HG03066 (cell line): ENCODE measurements at regions not wholly inside any gene's neighbourhood (a gene's known extent, or its start where the extent isn't known, plus 50 kb on each side); places are given as distances from the start of the nearest gene placed in this dataset.
"Not testable (repeated sequence)": the region's sequence is repeated elsewhere in the genome, so short reads cannot be mapped to it uniquely, and the experiment has no call there.

Source experiments
- ATAC-seq: cut with Tn5 transposase; IDR thresholded peaks from one replicate; pipeline ENCODE4 v1.9.1; 2021; ENCODE audit warnings: low read depth; ENCODE audit not compliant: unreplicated experiment

DNA sequence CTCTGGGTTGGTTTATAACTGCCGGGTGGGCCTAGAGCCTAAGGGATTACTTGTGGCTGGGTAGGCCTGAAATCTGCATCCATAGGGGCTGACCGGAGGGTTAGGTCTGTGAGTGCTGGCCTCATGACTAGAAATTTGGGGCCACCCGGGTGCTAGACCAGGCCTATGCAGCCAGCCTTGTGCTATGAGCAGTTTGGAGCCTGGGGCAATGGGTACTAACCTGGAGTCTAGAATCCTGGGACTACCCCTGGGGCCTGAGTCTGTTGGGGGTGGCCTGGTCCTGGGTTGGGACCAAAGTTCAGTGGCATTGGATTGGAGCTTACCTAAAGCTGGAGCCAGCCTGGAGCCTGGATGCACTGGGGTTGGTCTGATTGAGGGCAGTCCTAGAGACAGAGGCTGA is 995.2 kb downstream of the ANKRD7 start:
- no peak for ATAC-seq

DNA sequence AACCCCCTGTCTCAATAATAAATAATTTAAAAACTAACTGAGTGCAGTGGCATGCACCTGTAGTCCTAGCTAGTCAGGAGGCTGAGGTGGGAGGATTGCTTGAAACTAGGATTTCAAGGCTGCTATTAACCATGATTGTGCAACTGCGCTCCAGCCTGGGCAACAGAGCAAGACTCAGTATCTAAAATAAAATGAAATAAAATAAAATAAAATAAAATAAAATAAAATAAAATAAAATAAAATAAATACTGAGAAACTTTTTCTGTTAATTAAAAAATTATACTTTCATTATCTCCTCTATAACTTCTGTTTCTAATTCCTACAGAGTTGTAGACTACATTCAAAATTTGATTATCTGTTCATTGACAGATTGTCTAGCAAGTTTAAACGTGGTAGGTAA is 999.4 kb downstream of the ANKRD7 start:
- no peak for ATAC-seq

DNA sequence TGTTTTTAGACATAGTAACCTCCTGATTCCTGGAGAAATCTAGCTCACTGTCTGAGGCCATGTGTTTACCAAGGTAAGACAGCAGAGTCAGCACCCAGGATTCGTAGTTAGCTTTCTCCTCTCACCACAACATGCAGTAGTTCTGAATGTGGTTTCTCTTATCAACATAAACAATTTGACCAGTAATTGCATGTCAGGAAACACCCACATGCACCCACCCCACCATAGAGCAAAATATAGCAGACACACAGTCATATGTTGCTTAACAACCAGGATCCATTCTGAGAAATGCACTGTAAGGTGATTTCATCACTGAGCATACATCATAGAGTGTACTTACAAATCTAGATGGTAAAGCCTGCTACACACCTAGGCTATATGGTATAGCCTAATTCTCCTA is 1004.0 kb downstream of the ANKRD7 start:
- ATAC-seq = no peak

DNA sequence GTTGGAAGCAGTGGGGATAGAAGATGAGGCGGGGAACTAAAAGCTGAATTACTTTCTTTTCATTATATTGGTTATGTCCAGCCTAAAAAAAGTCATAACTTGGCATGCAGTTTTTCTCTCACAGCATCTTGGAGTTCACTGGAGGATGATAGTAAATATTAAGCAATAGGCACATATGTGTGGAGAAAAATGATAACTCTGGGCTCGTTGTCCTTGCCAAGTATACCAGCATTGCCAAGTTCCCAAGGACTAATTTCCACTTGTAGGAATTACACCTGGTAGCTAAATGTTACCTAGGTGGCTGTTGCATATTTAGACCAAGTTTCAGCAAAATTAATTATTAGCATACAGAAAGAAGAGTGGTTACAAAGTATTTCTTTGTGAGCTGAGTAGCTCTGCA is 1007.6 kb downstream of the ANKRD7 start:
- no peak for ATAC-seq

DNA sequence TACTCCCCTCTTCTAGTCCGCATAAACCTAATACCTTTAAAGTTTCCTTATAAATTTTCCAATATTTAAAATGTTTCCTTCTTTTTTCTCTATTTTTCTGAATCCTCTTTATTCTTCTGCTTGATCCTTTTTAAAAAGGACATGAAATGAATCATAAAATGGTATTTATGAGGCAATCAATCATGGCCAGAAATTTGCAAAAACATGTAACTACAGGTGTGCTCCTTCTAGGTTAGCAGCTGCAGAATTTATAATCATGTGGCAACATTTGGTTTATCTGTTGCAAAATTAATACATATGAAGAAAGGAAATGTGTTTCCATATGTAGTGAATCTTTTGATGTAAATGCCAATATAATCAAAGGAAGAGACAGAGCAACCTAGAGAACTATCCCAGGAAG is 1008.5 kb downstream of the ANKRD7 start:
- ATAC-seq = no peak

DNA sequence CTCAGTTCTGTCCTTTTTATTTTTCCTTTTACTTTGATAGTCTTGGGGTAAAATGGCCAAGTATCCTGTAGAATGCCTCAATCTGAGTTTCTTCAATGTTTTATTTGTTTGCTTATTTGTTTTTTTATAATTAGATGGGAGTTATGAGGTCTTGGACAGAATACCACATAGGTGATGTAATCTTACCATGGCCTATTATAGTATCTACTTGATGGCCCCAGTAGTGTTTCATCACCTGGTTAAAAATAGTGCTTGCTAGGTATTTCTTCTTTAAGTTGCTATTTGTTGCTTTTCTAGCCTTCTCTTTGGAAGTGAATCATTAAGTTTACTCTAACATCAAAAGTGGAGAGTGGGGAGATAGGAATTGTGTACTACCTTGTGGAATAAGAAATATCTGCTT is 1020.0 kb upstream of the KCND2 start:
- no peak for ATAC-seq

DNA sequence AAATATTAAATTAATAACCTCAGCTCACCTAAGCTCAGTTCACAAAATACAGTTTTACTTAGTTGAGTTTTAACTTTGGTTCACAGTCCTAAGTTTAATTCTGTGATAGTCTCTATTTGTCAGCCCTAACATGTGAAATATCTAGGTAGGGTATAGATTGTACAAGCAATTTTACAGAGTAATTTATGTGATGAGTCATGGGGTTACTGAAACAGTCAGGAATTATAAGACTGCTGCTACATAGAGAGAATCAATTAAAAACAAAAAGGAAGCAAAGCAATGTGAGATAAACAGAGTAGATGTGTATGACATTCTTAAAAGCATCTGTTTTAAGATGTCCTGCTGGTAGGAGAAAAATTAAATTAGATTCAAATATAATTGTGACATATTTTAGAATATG is 1018.2 kb upstream of the KCND2 start:
- ATAC-seq = no peak

DNA sequence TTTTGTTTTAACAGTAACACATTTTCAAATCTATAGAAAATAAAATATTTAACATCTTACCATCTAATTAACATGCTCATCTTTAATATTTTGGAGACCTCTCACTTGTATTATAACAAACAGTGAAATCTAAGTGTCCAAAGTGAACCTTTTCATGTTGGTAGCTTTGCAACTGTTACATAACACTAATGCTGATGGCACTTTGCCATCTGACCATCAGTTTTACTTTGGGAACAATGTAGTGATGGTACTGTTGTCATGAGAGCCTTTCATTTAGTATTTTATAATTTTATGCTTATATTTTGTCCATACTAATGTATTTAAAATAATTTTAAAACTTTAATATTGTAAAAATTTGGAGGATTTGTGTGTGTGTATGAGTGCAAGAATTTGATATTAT is 1017.0 kb upstream of the KCND2 start:
- no peak for ATAC-seq

DNA sequence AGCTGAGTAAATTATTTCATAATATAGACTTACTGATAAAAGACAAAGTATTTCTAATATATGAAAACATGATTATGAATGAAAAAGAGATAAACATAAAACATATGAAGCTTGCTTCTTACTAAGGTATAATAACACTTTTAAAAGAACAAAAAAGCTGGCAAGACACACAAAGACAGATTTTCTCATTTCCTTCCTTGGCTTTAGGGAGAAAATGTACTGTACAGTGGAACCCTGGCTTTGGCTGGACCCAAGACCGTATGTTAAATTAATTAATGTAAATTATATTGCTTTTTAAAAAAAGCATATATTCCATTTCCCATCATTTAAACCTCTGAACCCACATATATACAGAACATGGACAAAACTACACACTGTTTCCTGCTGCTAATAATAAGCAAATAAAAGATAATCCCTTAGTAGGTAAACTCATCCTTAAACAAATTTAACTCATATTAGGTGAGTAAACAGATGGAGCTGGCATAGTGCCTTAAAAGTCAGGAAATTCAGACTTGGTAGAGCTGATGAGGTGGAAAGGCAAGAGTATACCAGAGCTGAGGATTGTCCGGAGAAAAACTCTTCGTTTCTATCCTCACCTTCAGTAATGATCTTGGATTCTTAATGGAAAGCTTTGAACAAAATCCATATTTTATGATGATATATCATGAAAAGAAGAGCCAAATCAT is 1016.4 kb upstream of the KCND2 start:
- ATAC-seq = no peak

DNA sequence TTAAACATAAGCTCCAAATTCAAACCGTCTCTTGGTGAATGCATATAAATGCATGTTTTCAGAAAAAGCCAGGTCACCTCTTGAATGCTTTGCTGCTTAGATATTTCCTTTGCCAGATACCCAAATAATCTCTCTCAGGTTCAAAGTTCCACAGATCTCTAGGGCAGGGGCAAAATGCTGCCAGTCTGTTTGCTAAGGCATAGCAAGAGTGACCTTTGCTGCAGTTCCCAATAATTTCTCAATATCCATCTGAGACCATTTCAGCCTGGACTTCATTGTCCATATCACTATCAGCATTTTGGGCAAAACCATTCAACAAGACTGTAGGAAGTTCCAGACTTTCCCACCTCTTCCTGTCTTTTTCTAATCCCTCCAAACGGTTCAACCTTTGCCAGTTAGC is 1006.2 kb upstream of the KCND2 start:
- ATAC-seq = not testable (repeated sequence)

DNA sequence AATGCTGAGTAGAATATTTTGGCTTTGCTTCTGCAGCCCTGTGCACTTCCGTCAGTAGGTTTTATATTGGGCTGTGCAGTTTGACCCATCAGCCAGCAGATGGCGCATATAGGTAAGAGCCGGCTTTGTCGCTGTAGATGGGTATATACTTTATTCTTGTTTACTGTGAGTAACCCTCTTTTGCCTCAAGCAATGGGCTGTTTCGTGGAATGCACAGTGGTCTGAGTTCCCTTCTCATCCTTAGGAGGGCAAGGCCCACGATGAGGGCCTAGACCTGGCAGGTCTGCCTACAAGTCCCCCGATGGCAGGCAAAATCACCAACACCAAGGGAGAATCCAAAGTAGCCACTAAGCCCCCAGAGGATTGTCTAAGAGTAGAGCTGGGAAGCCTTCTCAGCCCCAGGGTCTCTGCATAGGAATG is 1002.9 kb upstream of the KCND2 start:
- ATAC-seq = peak; percentile 98

DNA sequence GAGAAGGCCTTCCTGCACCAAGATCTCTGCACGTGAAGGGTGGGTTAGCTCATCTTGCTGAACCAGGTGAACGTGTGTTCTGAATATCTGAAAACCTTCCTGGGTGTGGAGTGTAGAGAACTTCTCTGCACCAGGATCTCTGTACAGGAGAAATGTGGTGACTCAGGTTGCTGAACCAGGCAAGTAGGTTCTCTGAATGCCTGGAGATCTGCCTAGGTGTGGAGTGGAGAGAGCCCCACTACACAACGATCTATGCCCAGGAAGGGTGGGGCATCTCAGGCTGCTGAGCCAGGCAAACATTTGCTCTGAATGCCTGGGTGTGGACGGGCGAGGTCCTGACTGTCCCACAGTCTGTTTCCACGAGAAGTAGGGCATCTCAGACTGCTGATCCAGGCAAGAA is 1002.3 kb upstream of the KCND2 start:
- no peak for ATAC-seq

DNA sequence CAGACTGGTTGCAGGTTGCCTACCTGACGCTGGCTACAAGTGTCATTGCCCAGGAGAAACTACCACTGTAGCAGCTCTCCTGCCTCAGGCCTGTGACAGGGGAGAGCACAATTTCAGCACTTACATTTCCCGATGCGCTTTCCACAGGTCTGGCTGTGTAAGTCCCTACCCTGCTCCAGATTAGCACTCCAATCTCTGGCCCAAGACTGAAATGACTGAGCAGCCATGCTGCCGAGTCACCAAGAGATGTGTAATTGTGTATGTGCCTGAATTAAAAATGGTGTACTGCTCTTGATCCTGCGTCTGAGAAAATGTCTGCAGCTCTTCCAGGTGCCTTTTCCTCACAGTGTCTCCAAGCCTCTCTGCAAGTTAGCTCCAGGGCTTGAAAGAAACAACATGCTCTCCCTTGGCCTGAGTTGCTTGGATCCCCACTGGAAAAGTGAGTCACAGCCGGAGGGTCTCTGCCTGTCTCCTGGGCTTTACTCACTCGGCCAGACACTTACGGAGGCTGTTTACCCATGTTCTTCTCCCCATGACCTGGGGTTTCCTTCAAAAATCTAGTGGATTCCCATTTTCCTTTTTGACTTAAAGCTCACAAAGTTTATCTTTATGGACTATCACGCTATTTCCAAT is 1001.7 kb upstream of the KCND2 start:
- ATAC-seq = no peak

DNA sequence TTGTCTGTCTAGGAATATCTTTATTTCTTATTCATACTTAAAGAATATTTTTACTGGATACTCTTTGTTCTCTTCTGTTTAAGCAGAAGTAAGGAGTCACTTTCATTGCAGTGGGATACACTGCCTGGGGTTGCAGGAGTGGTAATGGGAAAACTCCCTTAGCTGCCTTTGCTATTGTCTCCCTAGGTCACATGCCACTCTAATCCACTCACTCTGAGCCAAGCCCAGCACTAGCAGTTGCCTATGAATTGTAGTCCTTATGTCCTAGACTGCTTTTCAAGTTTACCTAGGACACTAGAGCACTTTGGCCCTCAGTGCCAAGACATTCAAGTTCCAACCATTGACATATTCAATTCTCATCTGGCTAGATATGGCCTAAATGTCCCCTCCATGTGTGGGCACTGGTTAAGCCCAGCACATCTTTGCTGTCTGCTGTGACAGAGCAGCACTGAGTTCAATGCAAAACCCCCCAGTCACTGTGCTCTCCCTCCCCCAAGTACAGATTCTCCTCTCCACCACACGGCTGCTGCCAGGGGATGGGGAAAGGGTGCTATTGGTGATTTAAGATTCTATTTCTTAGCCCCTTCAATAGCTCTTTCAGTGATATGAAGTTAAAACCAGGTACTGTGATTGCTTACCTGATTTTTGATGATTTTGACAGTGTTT is 991.7 kb upstream of the KCND2 start:
- ATAC-seq = no peak

DNA sequence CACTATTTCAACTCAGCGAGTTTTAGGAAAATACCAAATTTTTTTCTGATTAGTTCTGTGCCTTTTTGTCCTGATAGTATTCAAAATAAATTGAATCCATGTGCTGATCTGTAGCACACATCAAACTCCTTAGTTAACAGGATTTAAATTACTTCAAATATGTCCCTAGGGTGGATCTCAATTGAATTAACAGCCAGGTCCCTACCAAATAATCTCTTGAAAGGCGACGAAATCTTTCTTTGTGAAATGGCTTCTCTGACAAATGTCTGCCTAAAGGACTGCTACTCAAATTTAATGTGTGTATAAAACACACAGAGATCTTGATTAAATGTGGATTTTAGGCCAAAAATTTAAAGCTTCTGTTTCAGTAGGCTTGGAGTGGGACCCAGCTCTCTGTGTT is 989.6 kb upstream of the KCND2 start:
- no peak for ATAC-seq

DNA sequence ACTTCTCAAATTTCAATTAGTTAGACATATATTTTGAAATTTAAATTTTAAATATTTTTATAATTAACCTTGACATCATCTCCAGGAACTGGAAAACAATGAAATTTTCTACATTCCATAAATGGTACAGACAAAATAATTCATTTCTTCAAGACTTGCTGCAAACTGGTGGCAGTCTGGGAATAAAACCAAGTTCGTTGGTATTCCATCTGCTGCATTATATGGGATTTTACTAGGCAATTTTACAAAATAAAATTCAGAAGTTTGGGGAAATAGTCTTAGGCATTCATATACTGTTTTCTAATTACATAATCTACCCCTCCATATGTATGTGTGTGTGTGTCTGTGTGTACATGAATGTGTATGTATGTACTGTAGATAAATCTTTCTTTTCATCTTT is 984.6 kb upstream of the KCND2 start:
- no peak for ATAC-seq

DNA sequence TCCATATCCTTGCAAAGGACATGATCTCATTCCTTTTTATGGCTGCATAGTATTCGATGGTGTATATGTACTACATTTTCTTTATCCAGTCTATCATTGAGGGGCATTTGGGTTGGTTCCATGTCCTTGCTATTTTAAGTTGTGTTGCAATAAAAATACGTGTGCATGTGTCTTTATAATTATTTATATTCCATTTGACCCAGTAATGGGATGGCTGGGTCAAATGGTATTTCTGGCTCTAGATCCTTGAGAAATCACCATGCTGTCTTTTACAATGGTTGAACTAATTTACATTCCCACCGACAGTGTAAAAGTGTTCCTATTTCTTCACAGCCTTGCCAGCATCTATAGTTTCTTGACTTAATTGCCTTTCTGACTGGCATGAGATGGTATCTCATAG is 972.6 kb upstream of the KCND2 start:
- ATAC-seq = not testable (repeated sequence)

DNA sequence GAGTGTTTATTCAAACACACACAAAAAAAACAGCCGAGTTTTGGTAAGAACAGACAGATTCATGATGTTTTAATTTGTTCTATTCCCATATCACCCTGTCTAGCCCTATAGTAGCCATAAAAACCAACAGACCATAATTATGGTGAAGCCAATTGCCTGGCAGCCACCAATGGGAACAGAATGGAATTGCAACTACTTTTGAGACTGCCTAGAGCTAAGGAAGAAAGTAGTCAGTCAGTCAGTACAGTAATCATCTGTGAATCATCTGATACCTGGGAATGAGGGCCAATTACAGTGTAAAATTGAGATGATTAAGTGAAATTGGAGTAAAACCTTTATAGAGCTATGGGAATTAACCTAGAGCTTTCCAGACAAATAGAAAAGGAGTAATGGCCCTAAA is 952.7 kb upstream of the KCND2 start:
- ATAC-seq = no peak

DNA sequence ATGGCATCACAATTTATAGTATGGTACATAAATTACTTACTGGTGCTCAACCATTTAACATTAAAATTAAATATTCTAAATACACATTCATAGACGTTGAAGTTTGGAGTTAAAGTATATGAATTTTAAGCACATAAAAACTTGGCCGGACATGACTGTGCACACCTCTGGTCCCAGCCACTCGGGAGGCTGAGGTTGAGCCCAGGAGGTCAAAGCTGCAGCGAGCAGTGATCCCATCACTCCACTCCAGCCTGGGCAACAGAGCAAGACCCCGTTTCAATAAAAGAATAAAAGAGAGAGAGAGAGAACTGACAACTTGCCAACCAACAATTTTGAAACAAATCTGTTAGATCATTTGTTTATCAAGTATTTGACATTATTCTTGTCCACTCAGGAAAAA is 943.3 kb upstream of the KCND2 start:
- ATAC-seq = no peak

DNA sequence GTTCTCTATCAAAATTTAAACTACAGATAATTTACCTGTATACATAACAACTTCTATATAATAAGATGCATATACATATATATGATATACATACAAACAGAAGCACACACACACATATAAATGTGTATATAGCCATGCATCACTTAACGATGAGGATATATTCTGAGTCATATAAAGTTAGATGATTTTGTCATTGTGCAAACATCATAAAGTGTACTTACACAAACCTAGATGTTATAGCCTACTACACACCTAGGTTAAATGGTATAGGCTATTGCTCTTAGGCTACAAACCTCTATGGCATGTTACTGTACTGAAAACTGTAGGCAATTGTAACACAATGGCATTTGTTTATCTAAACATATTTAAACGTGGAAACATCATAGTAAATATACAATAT is 937.6 kb upstream of the KCND2 start:
- ATAC-seq = no peak

DNA sequence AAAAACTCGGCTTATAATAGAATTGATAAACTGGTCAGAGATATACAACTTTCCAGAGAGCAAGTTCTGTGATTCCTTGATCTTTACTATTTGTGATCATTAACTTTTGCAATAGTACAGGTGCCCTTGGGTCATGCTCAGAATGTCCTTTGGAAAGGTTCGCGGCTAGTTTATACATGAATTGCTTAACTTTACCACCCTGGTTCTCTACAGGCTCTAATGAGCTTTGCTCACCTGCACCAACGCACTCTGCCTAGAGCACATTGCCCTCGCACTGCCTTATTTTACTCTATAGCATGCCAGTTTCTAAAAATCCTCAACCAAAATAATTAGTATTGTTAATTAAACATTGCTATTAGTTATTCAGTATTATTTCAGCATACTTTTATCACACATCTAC is 931.2 kb upstream of the KCND2 start:
- ATAC-seq = no peak

DNA sequence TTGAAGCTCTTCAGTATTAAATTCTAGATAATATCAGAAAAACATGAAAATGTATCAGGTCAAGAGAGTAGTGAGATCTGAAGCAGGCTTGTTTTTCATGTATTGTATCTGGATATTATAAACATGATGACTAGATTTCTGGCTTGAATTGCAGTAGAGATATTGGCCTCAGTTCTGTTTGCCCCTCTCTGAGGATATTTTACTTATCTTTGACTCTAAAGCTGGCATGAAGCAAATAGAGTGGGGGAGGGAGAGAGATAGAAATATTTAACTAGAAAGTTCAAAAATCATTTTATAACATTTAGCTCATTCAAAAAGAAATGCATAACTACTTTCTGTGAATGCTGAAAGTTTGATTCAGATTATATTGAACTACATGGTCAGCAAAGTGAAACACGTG is 929.7 kb upstream of the KCND2 start:
- ATAC-seq = no peak
